Sigmoid colon (tissue), 4 donors: ENCODE measurements at regions not wholly inside any gene's neighbourhood (a gene's known extent, or its start where the extent isn't known, plus 50 kb on each side); places are given as distances from the start of the nearest gene placed in this dataset.

Experiments used
- CTCF ChIP-seq, 4 experiments: fragments of 450-650 bp in 3 of 4; fragments of 200-600 bp in 1 of 4; IDR thresholded peaks; one replicate each; pipeline ENCODE4 v1.5.1; 2016 to 2019; ENCODE audit warnings: antibody characterized with exemption in 4 of 4, mild to moderate bottlenecking in 3 of 4, moderate library complexity in 2 of 4
- EP300 ChIP-seq, 4 donors: sonication (generic); formaldehyde crosslinking; IDR thresholded peaks; one replicate each; pipeline ENCODE4 v1.6.1; 2017; ENCODE audit warnings: antibody characterized with exemption in 4 of 4
- POLR2A ChIP-seq, 2 donors: fragments of 450-650 bp; IDR thresholded peaks; one replicate each; pipeline ENCODE4 v1.6.1; 2016; ENCODE audit warnings: antibody characterized with exemption in 2 of 2, mild to moderate bottlenecking in 2 of 2, moderate library complexity in 2 of 2
- POLR2AphosphoS5 ChIP-seq, 4 donors: sonication (generic); formaldehyde crosslinking; IDR thresholded peaks; one replicate each; pipeline ENCODE4 v1.6.1; 2017; ENCODE audit warnings: antibody characterized with exemption in 4 of 4

- TF ChIP-seq CTCF (IDR thresholded peaks at IDR 0.05) (no peak), POLR2A (IDR thresholded peaks at IDR 0.05) (no peak), POLR2AphosphoS5 (IDR thresholded peaks at IDR 0.05) (no peak), EP300 (IDR thresholded peaks at IDR 0.05) (no peak)
Measured at GRCh38 chr13:23514076-23514475, 56.1 kb upstream of the TNFRSF19 start.
